ENCODE measurements at regions not wholly inside any gene's neighbourhood (a gene's known extent, or its start where the extent isn't known, plus 50 kb on each side); places are given as distances from the start of the nearest gene placed in this dataset.
"Not testable (repeated sequence)": the region's sequence is repeated elsewhere in the genome, so short reads cannot be mapped to it uniquely, and the experiment has no call there.

- H3K4me3 ChIP-seq (ENCODE audit: low read depth, low read length): no peak overlapping the region
- TF ChIP-seq CTCF (IDR thresholded peaks at IDR 0.05; ENCODE audit: low read depth, low read length, missing control alignments): no peak
- DNase-seq (ENCODE audit: low read depth): no peak
- in situ Hi-C loops (cut with HindIII; ENCODE audit: low sequenced_read_pairs): no loop called here
Observed at GRCh38 chr17:70584255-70584654, 414.9 kb downstream of the KCNJ2 start.

GRCh38 chr17:70588003-70588402 lies 418.7 kb downstream of the KCNJ2 start:
- no peak for DNase-seq (ENCODE audit: low read depth)
- no peak for TF ChIP-seq CTCF (IDR thresholded peaks at IDR 0.05; ENCODE audit: low read depth, low read length, missing control alignments)
- in situ Hi-C loops (cut with HindIII; ENCODE audit: low sequenced_read_pairs): no loop called here
- H3K4me3 ChIP-seq (ENCODE audit: low read depth, low read length): no peak overlapping the region

- no peak overlapping the region for H3K4me3 ChIP-seq (ENCODE audit: low read depth, low read length)
- peak; percentile 8 for DNase-seq (ENCODE audit: low read depth)
- TF ChIP-seq CTCF (IDR thresholded peaks at IDR 0.05; ENCODE audit: low read depth, low read length, missing control alignments): no peak
- in situ Hi-C loops (cut with HindIII; ENCODE audit: low sequenced_read_pairs): no loop called here
Observed at GRCh38 chr17:70597774-70598173, 428.4 kb downstream of the KCNJ2 start.

GRCh38 chr17:70599198-70599597 lies 429.9 kb downstream of the KCNJ2 start:
- no peak for TF ChIP-seq CTCF (IDR thresholded peaks at IDR 0.05; ENCODE audit: low read depth, low read length, missing control alignments)
- no peak overlapping the region for H3K4me3 ChIP-seq (ENCODE audit: low read depth, low read length)
- in situ Hi-C loops (cut with HindIII; ENCODE audit: low sequenced_read_pairs): no loop called here
- DNase-seq (ENCODE audit: low read depth): no peak

GRCh38 chr17:70599945-70600344 lies 430.6 kb downstream of the KCNJ2 start:
- DNase-seq (ENCODE audit: low read depth); H3K4me3 ChIP-seq (ENCODE audit: low read depth, low read length): not testable (repeated sequence)
- in situ Hi-C loops (cut with HindIII; ENCODE audit: low sequenced_read_pairs): loop anchor here (10.0 kb wide), 1 partner anchor 1065 kb away; no protein-coding TSS in a partner anchor

GRCh38 chr17:70603226-70603625 lies 433.9 kb downstream of the KCNJ2 start:
- in situ Hi-C loops (cut with HindIII; ENCODE audit: low sequenced_read_pairs): loop anchor here (10.0 kb wide), 1 partner anchor 1068 kb away; no protein-coding TSS in a partner anchor
- TF ChIP-seq CTCF (IDR thresholded peaks at IDR 0.05; ENCODE audit: low read depth, low read length, missing control alignments): no peak
- no peak overlapping the region for H3K4me3 ChIP-seq (ENCODE audit: low read depth, low read length)
- no peak for DNase-seq (ENCODE audit: low read depth)

GRCh38 chr17:70604854-70605253 lies 435.5 kb downstream of the KCNJ2 start:
- H3K4me3 ChIP-seq (ENCODE audit: low read depth, low read length): no peak overlapping the region
- no peak for TF ChIP-seq CTCF (IDR thresholded peaks at IDR 0.05; ENCODE audit: low read depth, low read length, missing control alignments)
- in situ Hi-C loops (cut with HindIII; ENCODE audit: low sequenced_read_pairs): loop anchor here (10.0 kb wide), 1 partner anchor 1070 kb away; no protein-coding TSS in a partner anchor
- no peak for DNase-seq (ENCODE audit: low read depth)

Measured in astrocyte of the cerebellum (primary cell).